22Rv1 (cell line): ENCODE measurements at regions not wholly inside any gene's neighbourhood (a gene's known extent, or its start where the extent isn't known, plus 50 kb on each side); places are given as distances from the start of the nearest gene placed in this dataset.

ENCODE experiments used
- ZFX ChIP-seq: fragments of 450-650 bp; IDR thresholded peaks from 2 replicates; pipeline ENCODE4 v1.6.1; 2017; ENCODE audit warnings: antibody characterized with exemption, borderline replicate concordance
- TF ChIP-seq, protein P1 (sequence below): fragments of 450-650 bp; IDR thresholded peaks from 2 replicates; pipeline ENCODE4 v1.5.1; 2017; ENCODE audit warnings: mild to moderate bottlenecking

GRCh38 chr16:62240722-62241121, 204.5 kb upstream of the CDH8 start:
- TF ChIP-seq, protein P1, sequence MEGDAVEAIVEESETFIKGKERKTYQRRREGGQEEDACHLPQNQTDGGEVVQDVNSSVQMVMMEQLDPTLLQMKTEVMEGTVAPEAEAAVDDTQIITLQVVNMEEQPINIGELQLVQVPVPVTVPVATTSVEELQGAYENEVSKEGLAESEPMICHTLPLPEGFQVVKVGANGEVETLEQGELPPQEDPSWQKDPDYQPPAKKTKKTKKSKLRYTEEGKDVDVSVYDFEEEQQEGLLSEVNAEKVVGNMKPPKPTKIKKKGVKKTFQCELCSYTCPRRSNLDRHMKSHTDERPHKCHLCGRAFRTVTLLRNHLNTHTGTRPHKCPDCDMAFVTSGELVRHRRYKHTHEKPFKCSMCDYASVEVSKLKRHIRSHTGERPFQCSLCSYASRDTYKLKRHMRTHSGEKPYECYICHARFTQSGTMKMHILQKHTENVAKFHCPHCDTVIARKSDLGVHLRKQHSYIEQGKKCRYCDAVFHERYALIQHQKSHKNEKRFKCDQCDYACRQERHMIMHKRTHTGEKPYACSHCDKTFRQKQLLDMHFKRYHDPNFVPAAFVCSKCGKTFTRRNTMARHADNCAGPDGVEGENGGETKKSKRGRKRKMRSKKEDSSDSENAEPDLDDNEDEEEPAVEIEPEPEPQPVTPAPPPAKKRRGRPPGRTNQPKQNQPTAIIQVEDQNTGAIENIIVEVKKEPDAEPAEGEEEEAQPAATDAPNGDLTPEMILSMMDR, result no peak
- TF ChIP-seq ZFX, result no peak
